HG03520 (cell line): ENCODE measurements at regions not wholly inside any gene's neighbourhood (a gene's known extent, or its start where the extent isn't known, plus 50 kb on each side); places are given as distances from the start of the nearest gene placed in this dataset.

Experiments
- ATAC-seq: cut with Tn5 transposase; IDR thresholded peaks from one replicate; pipeline ENCODE4 v1.9.1; 2021; ENCODE audit warnings: mild to moderate bottlenecking, moderate library complexity; ENCODE audit not compliant: unreplicated experiment

DNA sequence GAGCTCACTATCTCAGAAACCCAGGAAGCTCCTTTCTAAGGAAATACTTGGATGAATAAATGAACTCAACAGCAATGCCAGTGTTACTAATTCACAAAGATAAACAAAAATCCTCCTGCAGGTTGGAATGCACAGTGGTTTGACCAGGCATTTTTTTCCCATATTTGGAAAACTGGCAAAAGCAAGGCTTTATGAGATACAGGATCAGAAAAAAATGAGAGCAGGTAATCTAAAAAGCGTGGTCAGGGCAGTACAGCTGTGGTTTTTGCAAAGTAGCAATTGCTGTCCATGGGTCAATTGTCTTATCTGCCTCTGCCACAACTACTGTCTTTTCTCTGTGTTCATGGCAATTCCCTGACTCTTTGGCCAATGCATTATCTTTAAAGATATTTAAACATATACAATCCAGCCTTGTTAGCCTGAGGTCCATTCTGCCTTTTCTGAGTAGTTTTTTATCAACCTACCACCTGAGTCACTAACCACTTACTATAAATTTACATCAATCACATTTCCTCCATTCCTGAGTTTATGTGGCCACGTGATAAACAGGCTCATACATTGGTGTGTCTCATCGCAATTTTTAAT is 564.5 kb upstream of the IGFBP3 start:
- ATAC-seq: no peak

- ATAC-seq: no peak
Measured at GRCh38 chr7:46484906-46485305, 563.8 kb upstream of the IGFBP3 start.

GRCh38 chr7:46480619-46481018 is 559.5 kb upstream of the IGFBP3 start:
- no peak for ATAC-seq

GRCh38 chr7:46479680-46480079 is 558.6 kb upstream of the IGFBP3 start:
- ATAC-seq: no peak

GRCh38 chr7:46478046-46478445 is 557.0 kb upstream of the IGFBP3 start:
- ATAC-seq: no peak

DNA sequence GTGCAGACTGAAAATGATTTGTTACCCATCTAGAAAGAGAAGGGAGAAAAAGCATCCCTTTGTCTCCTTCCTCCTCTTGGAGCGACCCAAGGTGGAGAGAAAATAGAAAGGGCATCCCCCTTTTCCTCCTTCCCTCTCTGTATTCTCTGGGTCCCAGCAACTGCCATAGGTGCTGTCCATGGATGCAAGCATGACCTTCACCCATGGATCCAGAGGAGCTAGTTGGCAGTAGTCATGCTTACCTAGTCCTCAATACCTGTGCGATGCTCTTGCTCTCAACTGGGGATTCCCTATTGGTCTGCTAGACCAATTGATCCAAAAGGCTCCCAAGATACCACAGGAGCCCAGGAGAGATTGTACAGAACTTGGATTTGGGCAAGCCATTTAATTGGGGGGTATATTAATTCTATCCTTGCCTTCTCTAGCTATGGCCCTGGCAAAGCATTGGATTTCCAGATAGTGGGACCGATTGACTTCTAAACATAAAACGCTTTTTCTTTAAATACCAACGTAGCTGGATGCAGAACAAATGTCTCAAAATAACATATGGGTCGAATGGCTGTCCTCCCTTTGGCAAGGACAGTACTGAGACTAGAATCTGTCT is 547.8 kb upstream of the IGFBP3 start:
- no peak for ATAC-seq

- ATAC-seq: no peak
Measured at GRCh38 chr7:46463170-46463569, 542.1 kb upstream of the IGFBP3 start.

DNA sequence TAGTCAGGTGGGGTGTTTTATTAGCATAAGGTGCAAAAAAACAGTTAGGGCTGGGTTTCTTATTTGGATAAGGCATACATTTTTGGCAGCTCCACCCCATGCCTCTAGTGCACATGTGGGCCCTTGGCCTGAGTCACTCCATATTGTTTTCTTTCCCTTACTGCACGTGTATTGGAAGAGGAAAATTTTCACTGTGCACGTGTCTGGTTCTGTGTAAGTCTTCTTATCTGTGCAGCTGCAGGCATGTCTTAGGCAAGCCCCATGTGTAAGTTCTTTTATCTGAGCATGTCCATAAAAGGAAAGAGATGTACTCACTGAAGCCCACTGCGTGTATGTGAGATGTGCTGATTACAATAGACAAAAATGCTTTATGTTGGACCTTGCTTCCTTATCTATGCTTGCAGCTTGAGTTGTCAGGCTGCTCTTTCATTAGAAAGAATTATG is 540.3 kb upstream of the IGFBP3 start:
- no peak for ATAC-seq

- ATAC-seq: no peak
Measured at GRCh38 chr7:46459942-46460341, 538.9 kb upstream of the IGFBP3 start.

- no peak for ATAC-seq
Measured at GRCh38 chr7:46454816-46455215, 533.7 kb upstream of the IGFBP3 start.

DNA sequence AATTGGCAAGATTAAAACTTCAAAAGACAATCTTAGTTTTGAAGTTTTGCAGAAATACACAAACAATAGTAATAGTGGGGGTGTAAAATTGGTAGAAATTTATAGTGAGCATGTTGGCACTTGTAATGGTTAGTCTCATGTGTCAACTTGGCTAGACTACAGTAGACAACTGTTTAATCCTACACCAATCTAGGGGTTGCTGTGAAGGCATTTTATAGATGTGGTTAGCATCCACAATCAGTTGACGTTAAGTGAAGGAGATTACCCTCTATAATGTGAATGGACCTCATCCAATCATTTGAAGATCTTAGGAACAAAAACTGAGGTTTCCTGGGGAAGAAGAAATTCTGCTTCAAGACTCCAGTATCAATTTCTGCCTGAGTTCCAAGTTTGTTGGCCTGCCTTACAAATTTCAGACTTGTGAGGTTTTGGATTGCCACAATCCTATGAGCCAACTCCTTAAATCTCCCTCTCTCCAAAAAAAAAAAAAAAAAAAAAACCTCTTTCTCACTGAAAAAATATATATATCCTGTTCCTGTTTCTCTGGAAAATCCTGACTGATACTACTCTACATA is 531.6 kb upstream of the IGFBP3 start:
- ATAC-seq: no peak

GRCh38 chr7:46451846-46452245 is 530.8 kb upstream of the IGFBP3 start:
- no peak for ATAC-seq

DNA sequence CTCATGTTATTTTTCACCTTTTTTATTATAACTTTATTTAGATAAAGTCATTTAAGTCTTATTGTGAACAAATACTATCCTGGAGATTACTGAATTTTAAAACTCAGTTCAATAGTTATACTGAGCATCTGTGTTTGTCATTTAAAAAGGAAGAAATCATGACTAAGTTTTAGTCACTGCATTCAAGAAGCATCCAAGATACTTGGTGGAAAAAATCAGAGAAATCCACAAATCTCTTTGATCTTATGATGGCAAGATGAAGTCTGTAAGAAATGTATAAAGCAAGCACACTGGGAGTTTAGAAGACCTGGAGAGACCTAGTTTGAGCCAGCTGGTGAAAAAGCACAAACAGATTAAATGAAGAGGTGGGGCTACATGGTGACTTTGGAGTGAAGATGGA is 529.8 kb upstream of the IGFBP3 start:
- no peak for ATAC-seq

DNA sequence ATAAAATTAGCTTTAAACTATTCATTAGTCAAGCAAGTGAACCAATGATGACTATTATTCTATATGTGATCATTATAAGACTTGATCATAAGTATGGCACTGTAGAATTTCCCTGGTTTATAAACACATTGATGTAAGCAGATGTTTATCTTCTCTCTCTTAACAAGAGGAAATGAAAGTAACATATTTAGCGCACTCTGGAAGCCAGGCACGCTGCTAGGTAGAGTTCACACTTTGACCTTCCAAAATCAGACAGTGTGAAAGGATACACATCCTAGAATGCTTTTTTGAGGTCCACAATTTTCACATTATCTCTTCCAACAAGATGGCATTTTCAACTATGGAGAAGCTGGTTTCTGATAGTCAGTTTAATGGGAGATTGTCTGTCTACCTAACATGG is 529.4 kb upstream of the IGFBP3 start:
- no peak for ATAC-seq

- no peak for ATAC-seq
Measured at GRCh38 chr7:46449743-46450142, 528.7 kb upstream of the IGFBP3 start.

DNA sequence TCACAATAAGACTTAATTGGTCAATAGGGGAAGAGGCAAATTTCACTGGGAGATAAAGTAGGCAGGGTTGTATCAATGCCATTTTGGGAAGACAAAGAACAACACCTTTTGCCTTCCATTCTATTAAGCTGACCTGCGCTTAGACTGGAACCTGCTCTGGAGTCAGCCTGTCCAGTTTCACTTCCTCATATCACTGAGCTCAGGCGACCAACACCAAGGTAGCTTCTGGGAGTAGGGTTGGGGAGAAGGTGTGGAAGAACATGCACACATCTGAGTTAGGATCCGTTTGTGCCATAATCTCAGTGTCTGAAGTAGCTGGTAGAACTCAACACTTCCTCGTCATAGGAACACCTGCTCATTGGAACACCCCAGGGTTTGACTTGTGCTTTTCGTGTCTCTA is 527.4 kb upstream of the IGFBP3 start:
- ATAC-seq: no peak

GRCh38 chr7:46446151-46446550 is 525.1 kb upstream of the IGFBP3 start:
- no peak for ATAC-seq

DNA sequence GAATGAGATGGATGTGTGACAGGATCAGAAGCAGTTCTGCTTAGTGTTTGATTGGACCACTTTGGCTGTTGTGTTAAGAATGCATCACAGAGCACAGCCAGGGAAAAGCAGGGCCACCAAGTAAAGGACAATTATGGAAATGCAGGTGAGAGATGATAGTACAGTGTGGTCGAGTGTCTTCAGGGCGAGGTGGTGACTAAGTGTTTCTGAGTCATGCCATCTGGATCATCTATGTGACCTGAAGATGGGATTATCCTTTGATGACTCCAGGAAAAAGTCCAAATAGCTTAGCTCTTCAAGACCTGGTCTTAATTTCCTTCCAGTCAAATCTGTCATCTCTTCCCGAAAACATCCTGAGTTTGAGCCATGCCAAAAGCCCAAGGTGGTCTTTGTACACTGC is 523.2 kb upstream of the IGFBP3 start:
- ATAC-seq: no peak

DNA sequence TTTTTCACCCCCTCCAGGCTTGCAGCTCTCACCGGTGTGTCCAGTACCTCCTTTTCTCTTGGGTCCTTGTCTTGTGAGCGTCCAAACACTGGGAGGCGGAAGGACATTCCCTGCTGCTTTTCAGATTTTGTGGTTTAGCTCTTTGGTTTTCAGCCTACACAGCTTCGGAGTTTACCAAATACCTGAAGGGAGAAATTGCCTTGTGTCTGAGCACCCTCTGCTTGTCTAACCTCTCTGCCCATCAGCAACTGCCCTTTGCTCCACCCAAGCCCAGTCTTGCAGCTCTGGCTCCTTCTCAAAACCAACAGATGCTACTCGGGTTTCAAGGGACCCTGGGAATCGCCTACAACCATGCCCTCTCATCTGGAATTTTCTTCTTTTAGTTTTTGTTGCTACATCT is 519.1 kb upstream of the IGFBP3 start:
- no peak for ATAC-seq

- no peak for ATAC-seq
Measured at GRCh38 chr7:46432708-46433107, 511.6 kb upstream of the IGFBP3 start.

DNA sequence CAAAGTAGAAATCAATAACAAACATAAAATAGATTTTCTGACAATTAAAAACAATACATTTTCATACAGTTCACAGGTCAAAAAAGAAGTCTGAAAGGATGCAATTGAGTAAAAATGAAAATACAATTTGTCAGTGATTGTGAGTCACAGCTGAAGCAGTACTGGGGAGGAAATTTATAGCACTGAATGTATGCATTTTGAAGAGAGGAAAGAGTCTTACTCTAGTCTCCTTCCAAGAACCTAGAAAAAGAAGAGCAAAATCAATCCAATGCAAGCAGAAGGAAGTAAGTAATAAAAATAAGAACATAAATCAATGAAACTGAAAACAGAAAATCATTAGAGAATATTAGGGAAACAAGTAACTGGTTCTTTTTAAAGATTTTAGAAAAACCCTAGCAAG is 507.2 kb upstream of the IGFBP3 start:
- ATAC-seq: no peak

- ATAC-seq: no peak
Measured at GRCh38 chr7:46424934-46425333, 503.9 kb upstream of the IGFBP3 start.
